ENCODE measurements at regions not wholly inside any gene's neighbourhood (a gene's known extent, or its start where the extent isn't known, plus 50 kb on each side); places are given as distances from the start of the nearest gene placed in this dataset.
"Not testable (repeated sequence)": the region's sequence is repeated elsewhere in the genome, so short reads cannot be mapped to it uniquely, and the experiment has no call there.

- no peaks in the 10 kb centered on the region for H3K36me3 ChIP-seq
- H3K9me3 ChIP-seq: peaks cover 0 to 1% (median 0%) of the 10 kb centered on the region in 4 donors
- intact Hi-C loops (cut with DNase I): no loop called here
- no peak overlapping the region for H3K27ac ChIP-seq
- H3K4me1 ChIP-seq: no peaks in the 10 kb centered on the region
- TF ChIP-seq, protein P1, sequence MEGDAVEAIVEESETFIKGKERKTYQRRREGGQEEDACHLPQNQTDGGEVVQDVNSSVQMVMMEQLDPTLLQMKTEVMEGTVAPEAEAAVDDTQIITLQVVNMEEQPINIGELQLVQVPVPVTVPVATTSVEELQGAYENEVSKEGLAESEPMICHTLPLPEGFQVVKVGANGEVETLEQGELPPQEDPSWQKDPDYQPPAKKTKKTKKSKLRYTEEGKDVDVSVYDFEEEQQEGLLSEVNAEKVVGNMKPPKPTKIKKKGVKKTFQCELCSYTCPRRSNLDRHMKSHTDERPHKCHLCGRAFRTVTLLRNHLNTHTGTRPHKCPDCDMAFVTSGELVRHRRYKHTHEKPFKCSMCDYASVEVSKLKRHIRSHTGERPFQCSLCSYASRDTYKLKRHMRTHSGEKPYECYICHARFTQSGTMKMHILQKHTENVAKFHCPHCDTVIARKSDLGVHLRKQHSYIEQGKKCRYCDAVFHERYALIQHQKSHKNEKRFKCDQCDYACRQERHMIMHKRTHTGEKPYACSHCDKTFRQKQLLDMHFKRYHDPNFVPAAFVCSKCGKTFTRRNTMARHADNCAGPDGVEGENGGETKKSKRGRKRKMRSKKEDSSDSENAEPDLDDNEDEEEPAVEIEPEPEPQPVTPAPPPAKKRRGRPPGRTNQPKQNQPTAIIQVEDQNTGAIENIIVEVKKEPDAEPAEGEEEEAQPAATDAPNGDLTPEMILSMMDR (IDR thresholded peaks at IDR 0.05): no peak
- no peak for TF ChIP-seq EP300 (IDR thresholded peaks at IDR 0.05)
- TF ChIP-seq POLR2A (IDR thresholded peaks at IDR 0.05): no peak
- TF ChIP-seq POLR2AphosphoS5 (IDR thresholded peaks at IDR 0.05): no peak
- WGBS, 2 donors: 51 to 52% methylated on average over 7 of the region's 7 CpGs
- no peak overlapping the region for H3K4me3 ChIP-seq
- H3K27me3 ChIP-seq: no peaks in the 10 kb centered on the region
- DNase-seq: no peak
Observed at GRCh38 chr22:34416022-34416860, 496.0 kb upstream of the LARGE1 start.

GRCh38 chr22:34422948-34423347 is 502.7 kb upstream of the LARGE1 start:
- DNase-seq; H3K4me1 ChIP-seq; H3K27ac ChIP-seq; H3K9me3 ChIP-seq; H3K27me3 ChIP-seq; H3K4me3 ChIP-seq; H3K36me3 ChIP-seq; intact Hi-C loops (cut with DNase I): not testable (repeated sequence)
- WGBS, 2 donors: 90 to 91% methylated on average over 8 of the region's 8 CpGs

DNA sequence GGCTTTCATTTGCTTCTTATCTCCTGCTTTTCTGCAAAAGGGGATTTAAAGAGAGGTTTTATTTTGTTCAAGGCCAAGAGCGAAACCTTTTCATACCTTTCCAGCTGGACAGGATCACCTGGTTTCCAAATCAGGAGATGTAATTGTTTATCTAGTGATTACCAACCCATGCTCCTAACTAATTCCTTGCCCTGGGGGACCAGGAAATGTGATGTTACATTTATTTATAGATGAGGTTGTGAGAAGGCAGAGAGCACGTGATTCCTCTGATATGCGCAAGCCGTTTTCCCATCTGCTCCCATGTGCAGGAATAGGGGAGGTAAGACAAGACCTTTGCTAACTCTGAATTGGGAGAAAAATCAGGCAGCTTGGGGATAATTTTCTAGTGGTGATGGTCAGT is 507.2 kb upstream of the LARGE1 start:
- WGBS, 2 donors: 78 to 81% methylated on average over 4 of the region's 4 CpGs
- TF ChIP-seq EP300 (IDR thresholded peaks at IDR 0.05) (no peak), POLR2A (IDR thresholded peaks at IDR 0.05) (no peak), POLR2AphosphoS5 (IDR thresholded peaks at IDR 0.05) (no peak)
- TF ChIP-seq, protein P1 (IDR thresholded peaks at IDR 0.05): no peak
- intact Hi-C loops (cut with DNase I): no loop called here

GRCh38 chr22:34427841-34428240 is 507.6 kb upstream of the LARGE1 start:
- TF ChIP-seq, protein P1 (IDR thresholded peaks at IDR 0.05): no peak
- no peak for TF ChIP-seq EP300 (IDR thresholded peaks at IDR 0.05)
- no peak for TF ChIP-seq POLR2A (IDR thresholded peaks at IDR 0.05)
- TF ChIP-seq POLR2AphosphoS5 (IDR thresholded peaks at IDR 0.05): no peak
- DNase-seq: no peak
- 58 to 75% methylated on average over 1 of the region's 1 CpG for WGBS, 2 donors
- Histone ChIP-seq H3K27ac (no peak overlapping the region), H3K27me3 (no peaks in the 10 kb centered on the region), H3K36me3 (no peaks in the 10 kb centered on the region), H3K4me1 (no peaks in the 10 kb centered on the region), H3K9me3 (no peaks in the 10 kb centered on the region), H3K4me3 (no peak overlapping the region)
- intact Hi-C loops (cut with DNase I): no loop called here

More for the DNA sequence above, 507.2 kb upstream of the LARGE1 start:
- Histone ChIP-seq H3K27me3 (no peaks in the 10 kb centered on the region), H3K27ac (no peak overlapping the region), H3K9me3 (no peaks in the 10 kb centered on the region), H3K36me3 (no peaks in the 10 kb centered on the region), H3K4me3 (no peak overlapping the region), H3K4me1 (no peaks in the 10 kb centered on the region)
- DNase-seq: no peak

DNA sequence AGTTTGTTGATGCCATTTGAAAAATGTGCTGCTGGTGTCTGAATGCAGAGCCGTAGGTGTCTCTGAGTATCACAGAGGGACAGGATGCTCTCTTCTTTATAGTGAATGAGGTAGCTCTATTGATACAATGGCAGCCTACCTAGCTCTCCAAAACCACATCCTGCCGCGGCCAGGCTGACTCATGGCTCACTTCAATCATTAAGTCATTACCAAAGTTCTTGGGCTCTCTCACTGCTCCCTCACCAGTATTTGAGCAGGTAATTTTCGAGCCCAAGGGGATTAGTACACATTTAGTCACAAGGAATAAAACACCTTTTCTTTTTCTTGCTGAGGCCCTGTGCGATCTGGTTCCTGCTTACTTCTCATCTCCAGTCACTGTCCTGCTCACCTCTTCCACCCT is 509.0 kb upstream of the LARGE1 start:
- no peaks in the 10 kb centered on the region for H3K9me3 ChIP-seq
- no peak for DNase-seq
- intact Hi-C loops (cut with DNase I): no loop called here
- 83 to 89% methylated on average over 5 of the region's 5 CpGs for WGBS, 2 donors
- TF ChIP-seq, protein P1 (IDR thresholded peaks at IDR 0.05): no peak
- TF ChIP-seq EP300 (IDR thresholded peaks at IDR 0.05): no peak
- TF ChIP-seq POLR2A (IDR thresholded peaks at IDR 0.05): no peak
- no peak for TF ChIP-seq POLR2AphosphoS5 (IDR thresholded peaks at IDR 0.05)
- H3K4me1 ChIP-seq: no peaks in the 10 kb centered on the region
- H3K27me3 ChIP-seq: no peaks in the 10 kb centered on the region
- H3K36me3 ChIP-seq: no peaks in the 10 kb centered on the region
- H3K4me3 ChIP-seq: no peak overlapping the region
- no peak overlapping the region for H3K27ac ChIP-seq
